Neural progenitor cell (in vitro differentiated cells): ENCODE measurements at regions not wholly inside any gene's neighbourhood (a gene's known extent, or its start where the extent isn't known, plus 50 kb on each side); places are given as distances from the start of the nearest gene placed in this dataset.

Experiments used
- DNase-seq: peaks from one replicate; pipeline ENCODE4 v3.0.0-alpha.2; 2016; ENCODE audit warnings: low spot score
- H2AFZ ChIP-seq: fragments of 200-600 bp; sonication (generic); replicated peaks from 2 replicates; pipeline ENCODE4 v1.6.1; 2016; ENCODE audit warnings: antibody characterized with exemption
- H3F3A ChIP-seq: fragments of 200-600 bp; sonication (generic); 2 replicates; pipeline ENCODE4 v1.6.1; 2016; ENCODE audit warnings: antibody characterized with exemption, low read depth
- H3K27ac ChIP-seq: fragments of 200-600 bp; sonication (generic); 2 replicates; pipeline ENCODE4 v1.5.1; 2016; ENCODE audit warnings: mild to moderate bottlenecking
- H3K27me3 ChIP-seq: fragments of 200-600 bp; sonication (generic); 2 replicates; pipeline ENCODE4 v1.6.1; 2016; ENCODE audit warnings: mild to moderate bottlenecking, moderate library complexity
- H3K36me3 ChIP-seq: fragments of 200-600 bp; sonication (generic); 2 replicates; pipeline ENCODE4 v1.5.1; 2016
- H3K4me1 ChIP-seq: fragments of 200-600 bp; sonication (generic); 2 replicates; pipeline ENCODE4 v1.6.1; 2016; ENCODE audit warnings: mixed run types
- H3K4me2 ChIP-seq: fragments of 200-600 bp; sonication (generic); 2 replicates; pipeline ENCODE4 v1.6.1; 2016
- H3K4me3 ChIP-seq: fragments of 200-600 bp; sonication (generic); 2 replicates; pipeline ENCODE4 v1.5.1; 2016
- H3K79me2 ChIP-seq: fragments of 200-600 bp; sonication (generic); 2 replicates; pipeline ENCODE4 v1.6.1; 2016; ENCODE audit warnings: low read depth
- H3K9ac ChIP-seq: fragments of 200-600 bp; sonication (generic); 2 replicates; pipeline ENCODE4 v1.6.1; 2016
- H3K9me3 ChIP-seq: fragments of 200-600 bp; sonication (generic); 2 replicates; pipeline ENCODE4 v1.5.1; 2016; ENCODE audit warnings: low read depth
- H4K20me1 ChIP-seq: fragments of 200-600 bp; sonication (generic); 2 replicates; pipeline ENCODE4 v1.6.1; 2016; ENCODE audit warnings: low read depth
- H3K27ac Mint-ChIP-seq: 3 replicates; pipeline ENCODE4 v1.8.0; 2021; ENCODE audit warnings: mixed read lengths
- H3K27me3 Mint-ChIP-seq: 2 replicates; pipeline ENCODE4 v1.8.0; 2022; ENCODE audit warnings: low read depth, mild to moderate bottlenecking, inconsistent platforms, moderate library complexity, mixed read lengths; ENCODE audit not compliant: insufficient read depth
- H3K36me3 Mint-ChIP-seq: 3 replicates; pipeline ENCODE4 v1.8.0; 2021; ENCODE audit warnings: mixed read lengths
- H3K4me1 Mint-ChIP-seq: 3 replicates; pipeline ENCODE4 v1.8.0; 2021; ENCODE audit warnings: mixed read lengths
- H3K4me3 Mint-ChIP-seq: 3 replicates; pipeline ENCODE4 v1.8.0; 2021; ENCODE audit warnings: mild to moderate bottlenecking, moderate library complexity, mixed read lengths
- H3K9me3 Mint-ChIP-seq: 3 replicates; pipeline ENCODE4 v1.8.0; 2020; ENCODE audit warnings: mixed read lengths
- EZH2 ChIP-seq: fragments of 200-600 bp; sonication (generic); IDR thresholded peaks from 2 replicates; pipeline ENCODE4 v1.6.1; 2017; ENCODE audit warnings: antibody characterized with exemption, mild to moderate bottlenecking, moderate library complexity
- EZH2phosphoT487 ChIP-seq: fragments of 200-600 bp; sonication (generic); IDR thresholded peaks from 2 replicates; pipeline ENCODE4 v1.6.1; 2017; ENCODE audit warnings: antibody characterized with exemption
- TF ChIP-seq, protein P1 (sequence below): fragments of 200-600 bp; sonication (generic); IDR thresholded peaks from 2 replicates; pipeline ENCODE4 v1.5.1; 2017; ENCODE audit warnings: antibody characterized with exemption, mild to moderate bottlenecking

DNA sequence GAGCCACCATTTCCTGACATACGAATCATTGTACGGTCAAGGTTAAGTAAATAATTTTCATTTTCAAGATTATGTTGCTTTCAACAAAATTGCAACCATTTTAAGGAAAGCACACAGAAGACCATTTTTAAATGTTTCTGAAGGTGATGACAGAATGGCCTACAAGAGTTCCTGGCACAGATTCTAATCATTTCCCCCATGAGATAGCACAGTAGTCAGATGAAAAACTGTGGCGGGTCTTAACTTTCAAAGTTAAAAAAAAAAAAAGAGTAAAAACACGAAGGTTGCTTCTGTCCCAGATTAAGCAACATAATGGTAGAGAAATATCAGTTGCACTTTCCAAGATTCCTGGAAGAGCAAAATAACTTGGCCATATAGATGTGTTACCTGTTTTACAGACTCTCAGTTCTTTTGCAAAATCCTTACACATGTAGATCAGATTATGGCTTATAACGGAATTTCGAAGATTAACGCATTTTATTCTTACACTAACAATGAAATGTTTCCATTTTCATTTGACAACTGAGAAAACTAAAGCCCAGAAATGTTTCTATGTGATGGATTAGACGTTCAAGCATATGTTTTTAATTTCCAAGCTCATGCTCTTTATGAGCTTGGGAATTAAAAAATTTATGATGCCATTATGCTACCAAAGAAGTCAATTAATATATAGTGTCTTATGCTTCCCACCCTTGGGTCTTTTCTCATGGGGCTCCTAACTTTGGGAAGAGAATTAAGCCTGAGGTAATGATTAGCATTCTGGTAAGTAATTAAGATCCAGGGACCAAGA is 335.1 kb upstream of the CLNK start:
- H3K9me3 Mint-ChIP-seq = no peaks in the 10 kb centered on the region
- Histone ChIP-seq H3K9me3 (no peaks in the 10 kb centered on the region), H2AFZ (no peak overlapping the region), H3K4me2 (no peak overlapping the region), H3K9ac (no peak overlapping the region), H3K36me3 (no peaks in the 10 kb centered on the region), H3K4me3 (no peak overlapping the region), H4K20me1 (no peaks in the 10 kb centered on the region), H3F3A (no peaks in the 10 kb centered on the region), H3K27me3 (no peaks in the 10 kb centered on the region), H3K27ac (no peak overlapping the region), H3K4me1 (no peaks in the 10 kb centered on the region), H3K79me2 (no peaks in the 10 kb centered on the region)
- H3K4me1 Mint-ChIP-seq = peaks cover 8% of the 10 kb centered on the region
- no peak overlapping the region for H3K4me3 Mint-ChIP-seq
- H3K36me3 Mint-ChIP-seq = no peaks in the 10 kb centered on the region
- no peaks in the 10 kb centered on the region for H3K27me3 Mint-ChIP-seq
- H3K27ac Mint-ChIP-seq = no peak overlapping the region
- TF ChIP-seq EZH2 (no peak), EZH2phosphoT487 (no peak)
- TF ChIP-seq, protein P1, sequence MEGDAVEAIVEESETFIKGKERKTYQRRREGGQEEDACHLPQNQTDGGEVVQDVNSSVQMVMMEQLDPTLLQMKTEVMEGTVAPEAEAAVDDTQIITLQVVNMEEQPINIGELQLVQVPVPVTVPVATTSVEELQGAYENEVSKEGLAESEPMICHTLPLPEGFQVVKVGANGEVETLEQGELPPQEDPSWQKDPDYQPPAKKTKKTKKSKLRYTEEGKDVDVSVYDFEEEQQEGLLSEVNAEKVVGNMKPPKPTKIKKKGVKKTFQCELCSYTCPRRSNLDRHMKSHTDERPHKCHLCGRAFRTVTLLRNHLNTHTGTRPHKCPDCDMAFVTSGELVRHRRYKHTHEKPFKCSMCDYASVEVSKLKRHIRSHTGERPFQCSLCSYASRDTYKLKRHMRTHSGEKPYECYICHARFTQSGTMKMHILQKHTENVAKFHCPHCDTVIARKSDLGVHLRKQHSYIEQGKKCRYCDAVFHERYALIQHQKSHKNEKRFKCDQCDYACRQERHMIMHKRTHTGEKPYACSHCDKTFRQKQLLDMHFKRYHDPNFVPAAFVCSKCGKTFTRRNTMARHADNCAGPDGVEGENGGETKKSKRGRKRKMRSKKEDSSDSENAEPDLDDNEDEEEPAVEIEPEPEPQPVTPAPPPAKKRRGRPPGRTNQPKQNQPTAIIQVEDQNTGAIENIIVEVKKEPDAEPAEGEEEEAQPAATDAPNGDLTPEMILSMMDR = no peak
- DNase-seq = no peak

GRCh38 chr4:11014199-11014598 is 329.6 kb upstream of the CLNK start:
- Histone ChIP-seq H3K79me2 (no peaks in the 10 kb centered on the region), H2AFZ (no peak overlapping the region), H3K27me3 (no peaks in the 10 kb centered on the region), H3F3A (no peaks in the 10 kb centered on the region), H3K4me3 (no peak overlapping the region), H3K36me3 (no peaks in the 10 kb centered on the region), H4K20me1 (no peaks in the 10 kb centered on the region), H3K4me2 (no peak overlapping the region), H3K9me3 (no peaks in the 10 kb centered on the region), H3K4me1 (peaks cover 6% of the 10 kb centered on the region), H3K27ac (no peak overlapping the region), H3K9ac (no peak overlapping the region)
- H3K36me3 Mint-ChIP-seq = no peaks in the 10 kb centered on the region
- H3K27me3 Mint-ChIP-seq = no peaks in the 10 kb centered on the region
- H3K9me3 Mint-ChIP-seq = no peaks in the 10 kb centered on the region
- TF ChIP-seq EZH2phosphoT487 (no peak), EZH2 (no peak)
- TF ChIP-seq, protein P1 = no peak
- DNase-seq = no peak
- H3K4me3 Mint-ChIP-seq = no peak overlapping the region
- H3K4me1 Mint-ChIP-seq = no peaks in the 10 kb centered on the region
- no peak overlapping the region for H3K27ac Mint-ChIP-seq

GRCh38 chr4:11013094-11013664 is 328.6 kb upstream of the CLNK start:
- H3K4me1 Mint-ChIP-seq = no peaks in the 10 kb centered on the region
- no peak overlapping the region for H3K27ac ChIP-seq
- no peak overlapping the region for H3K9ac ChIP-seq
- peaks cover 2% of the 10 kb centered on the region for H3K9me3 Mint-ChIP-seq
- no peak overlapping the region for H3K4me3 ChIP-seq
- H4K20me1 ChIP-seq = no peaks in the 10 kb centered on the region
- H3K36me3 ChIP-seq = no peaks in the 10 kb centered on the region
- no peak overlapping the region for H3K4me3 Mint-ChIP-seq
- no peak overlapping the region for H3K27ac Mint-ChIP-seq
- no peaks in the 10 kb centered on the region for H3F3A ChIP-seq
- peaks cover under 1% of the 10 kb centered on the region for H3K27me3 Mint-ChIP-seq
- peaks cover 6% of the 10 kb centered on the region for H3K4me1 ChIP-seq
- no peaks in the 10 kb centered on the region for H3K36me3 Mint-ChIP-seq
- H3K79me2 ChIP-seq = no peaks in the 10 kb centered on the region
- H3K9me3 ChIP-seq = no peaks in the 10 kb centered on the region
- H3K4me2 ChIP-seq = no peak overlapping the region
- H2AFZ ChIP-seq = no peak overlapping the region
- H3K27me3 ChIP-seq = no peaks in the 10 kb centered on the region
- TF ChIP-seq, protein P1 = no peak
- no peak for TF ChIP-seq EZH2phosphoT487
- TF ChIP-seq EZH2 = no peak
- no peak for DNase-seq
